ENCODE measurements at regions not wholly inside any gene's neighbourhood (a gene's known extent, or its start where the extent isn't known, plus 50 kb on each side); places are given as distances from the start of the nearest gene placed in this dataset.

DNA sequence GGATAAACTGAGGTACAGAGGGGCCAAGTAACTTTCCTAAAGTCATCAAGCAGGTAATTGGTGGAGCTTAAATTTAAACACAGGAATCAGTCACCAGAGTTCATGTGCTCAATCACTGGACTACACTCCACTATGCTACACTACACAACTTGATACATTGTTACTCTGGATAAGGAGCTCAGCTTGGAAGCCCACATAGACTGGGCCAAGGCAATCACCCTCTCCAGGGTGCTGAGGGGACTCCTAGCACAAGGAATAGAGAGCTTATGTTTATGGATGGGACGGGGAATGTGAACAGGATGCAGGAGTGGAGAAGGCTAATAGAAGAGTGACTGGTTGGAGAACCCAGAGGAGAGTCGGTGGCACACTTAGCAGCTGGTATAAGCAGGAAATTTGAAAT, 113.5 kb upstream of the NFIB start:
- TF ChIP-seq, protein P1, sequence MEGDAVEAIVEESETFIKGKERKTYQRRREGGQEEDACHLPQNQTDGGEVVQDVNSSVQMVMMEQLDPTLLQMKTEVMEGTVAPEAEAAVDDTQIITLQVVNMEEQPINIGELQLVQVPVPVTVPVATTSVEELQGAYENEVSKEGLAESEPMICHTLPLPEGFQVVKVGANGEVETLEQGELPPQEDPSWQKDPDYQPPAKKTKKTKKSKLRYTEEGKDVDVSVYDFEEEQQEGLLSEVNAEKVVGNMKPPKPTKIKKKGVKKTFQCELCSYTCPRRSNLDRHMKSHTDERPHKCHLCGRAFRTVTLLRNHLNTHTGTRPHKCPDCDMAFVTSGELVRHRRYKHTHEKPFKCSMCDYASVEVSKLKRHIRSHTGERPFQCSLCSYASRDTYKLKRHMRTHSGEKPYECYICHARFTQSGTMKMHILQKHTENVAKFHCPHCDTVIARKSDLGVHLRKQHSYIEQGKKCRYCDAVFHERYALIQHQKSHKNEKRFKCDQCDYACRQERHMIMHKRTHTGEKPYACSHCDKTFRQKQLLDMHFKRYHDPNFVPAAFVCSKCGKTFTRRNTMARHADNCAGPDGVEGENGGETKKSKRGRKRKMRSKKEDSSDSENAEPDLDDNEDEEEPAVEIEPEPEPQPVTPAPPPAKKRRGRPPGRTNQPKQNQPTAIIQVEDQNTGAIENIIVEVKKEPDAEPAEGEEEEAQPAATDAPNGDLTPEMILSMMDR (IDR thresholded peaks at IDR 0.05; ENCODE audit: insufficient read depth, low read depth, low read length), result no peak
- TF ChIP-seq EZH2 (IDR thresholded peaks at IDR 0.05; ENCODE audit: insufficient read depth, low read length), result no peak
